ENCODE measurements at regions not wholly inside any gene's neighbourhood (a gene's known extent, or its start where the extent isn't known, plus 50 kb on each side); places are given as distances from the start of the nearest gene placed in this dataset.

DNA sequence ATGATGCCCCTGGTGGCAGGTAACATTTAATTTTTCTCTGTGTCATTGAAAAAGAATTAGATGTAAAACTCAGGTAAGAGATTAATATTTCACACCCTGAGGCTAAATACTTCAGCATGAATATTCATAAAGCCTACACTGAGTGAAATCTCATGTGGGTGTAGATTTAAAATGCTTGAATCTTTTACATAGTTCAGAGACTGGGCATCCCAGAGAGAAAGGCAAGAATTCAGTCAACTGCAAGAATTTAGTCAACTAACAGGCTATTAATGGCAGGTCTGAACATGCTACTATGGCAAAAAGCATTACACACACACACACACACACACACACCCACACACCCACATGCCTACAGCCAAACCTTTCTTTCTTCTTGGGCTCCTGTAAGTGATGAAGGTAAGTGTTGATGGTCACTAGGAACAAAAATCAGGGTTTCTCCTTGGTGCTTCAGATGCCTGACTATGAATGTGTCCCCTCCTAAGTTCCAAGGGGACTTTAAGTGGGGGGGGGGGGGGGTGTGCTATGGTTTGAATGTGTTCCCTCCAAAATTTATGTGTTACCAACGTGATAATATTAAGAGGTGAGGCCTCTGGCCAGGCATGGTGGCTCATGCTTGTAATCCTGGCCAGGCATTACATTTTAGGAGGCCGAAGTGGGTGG is 63.7 kb upstream of the PSMD7 start:
- intact Hi-C loops (cut with micrococcal nuclease), result no loop called here

DNA sequence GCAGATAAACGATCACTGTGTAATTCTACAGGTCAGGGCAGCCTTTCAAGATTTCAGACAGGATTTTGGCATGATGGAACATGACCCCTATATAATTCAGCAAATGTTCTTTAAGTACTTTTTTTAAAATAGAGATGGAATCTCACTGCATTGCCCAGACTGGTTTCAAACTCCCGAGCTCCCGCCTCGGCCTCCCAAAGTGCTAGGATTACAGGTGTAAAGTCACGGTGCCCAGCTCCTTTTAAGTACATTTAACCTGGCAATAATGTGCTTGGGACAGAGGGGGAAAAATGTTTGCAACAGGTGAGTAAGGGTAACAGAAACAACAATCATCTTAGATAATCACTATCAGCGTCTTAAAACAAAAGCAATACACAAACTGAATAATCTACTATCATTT is 66.5 kb upstream of the PSMD7 start:
- intact Hi-C loops (cut with micrococcal nuclease), result no loop called here

DNA sequence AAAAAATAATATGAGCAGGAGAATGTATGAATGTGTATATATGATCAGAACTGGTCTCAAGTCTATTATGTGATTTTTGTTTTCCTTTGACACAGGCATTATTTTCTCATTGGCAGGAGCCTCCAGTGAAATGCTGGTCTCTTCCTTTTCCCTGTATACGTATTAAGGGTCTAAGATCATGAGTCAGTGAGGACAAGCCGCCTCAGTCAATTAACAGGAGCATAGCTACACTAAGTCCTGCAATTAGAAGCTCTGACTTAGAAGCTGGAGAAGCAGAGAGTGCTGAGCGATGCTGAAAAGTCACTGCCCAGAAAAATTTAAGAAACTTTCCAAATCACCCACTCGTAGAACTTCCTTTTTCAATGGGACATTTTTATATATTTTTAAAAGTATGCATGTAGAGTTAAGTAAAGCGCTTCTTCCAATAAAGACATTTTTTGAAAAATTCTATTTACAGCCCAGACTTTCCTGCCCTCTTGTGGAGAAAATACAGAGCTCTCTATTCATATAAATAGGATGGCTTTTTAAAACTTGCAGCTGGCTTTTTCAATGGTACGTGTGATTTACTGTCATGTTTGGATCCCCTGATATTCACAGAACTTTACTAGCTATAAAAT is 70.2 kb upstream of the PSMD7 start:
- intact Hi-C loops (cut with micrococcal nuclease), result no loop called here

DNA sequence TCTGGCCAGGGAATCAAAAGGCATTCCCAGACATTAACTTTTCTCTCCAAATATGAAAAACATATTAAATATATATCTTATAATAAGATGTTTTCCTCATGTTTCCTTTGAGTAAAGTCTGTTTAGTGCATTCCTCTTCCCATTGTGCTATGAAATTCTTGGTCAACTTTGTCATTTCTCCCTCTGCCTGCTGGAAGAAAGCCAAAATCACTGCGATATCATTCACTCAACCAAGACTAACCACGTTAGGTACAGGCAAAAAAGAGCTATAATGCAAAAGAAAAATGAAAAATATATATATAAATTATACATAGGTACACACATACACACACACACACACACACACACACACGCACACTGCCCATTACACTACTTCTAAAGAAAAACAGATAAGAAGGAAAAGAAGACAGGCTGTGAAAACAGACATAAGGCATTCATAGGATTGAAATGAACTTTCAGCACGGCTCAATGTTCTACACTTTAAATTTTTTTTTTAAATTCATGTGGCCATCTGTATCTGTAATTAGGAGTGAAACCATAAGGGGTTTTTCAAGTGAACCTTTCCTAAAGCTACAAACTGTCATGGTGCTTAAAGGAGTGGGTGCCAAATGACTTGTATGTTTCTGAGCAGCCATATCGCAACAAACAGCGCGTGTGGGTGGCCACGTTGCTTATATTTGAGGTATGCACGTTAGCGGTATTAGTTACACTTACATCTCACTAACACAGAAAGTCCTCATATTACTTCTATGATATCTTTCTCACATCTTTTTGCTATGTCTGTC is 71.6 kb upstream of the PSMD7 start:
- intact Hi-C loops (cut with micrococcal nuclease), result no loop called here

DNA sequence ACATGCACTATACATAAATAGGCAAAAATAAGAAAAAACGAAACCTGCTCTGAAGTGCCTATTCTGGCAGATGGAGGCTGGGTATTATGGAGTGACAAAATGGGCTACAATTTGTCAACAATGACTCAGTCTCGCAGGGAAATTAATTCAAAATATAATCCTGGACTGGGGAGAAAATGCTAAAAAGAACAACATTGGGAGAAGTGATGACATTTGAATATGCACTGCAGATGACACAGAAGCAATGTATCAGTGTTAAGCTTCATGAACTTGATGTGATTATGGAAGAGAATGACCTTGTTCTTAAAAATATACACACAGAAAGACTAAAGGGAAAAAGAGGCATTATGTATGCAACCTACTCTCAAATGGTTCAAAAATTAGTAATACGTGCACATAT is 74.8 kb upstream of the PSMD7 start:
- intact Hi-C loops (cut with micrococcal nuclease), result no loop called here

DNA sequence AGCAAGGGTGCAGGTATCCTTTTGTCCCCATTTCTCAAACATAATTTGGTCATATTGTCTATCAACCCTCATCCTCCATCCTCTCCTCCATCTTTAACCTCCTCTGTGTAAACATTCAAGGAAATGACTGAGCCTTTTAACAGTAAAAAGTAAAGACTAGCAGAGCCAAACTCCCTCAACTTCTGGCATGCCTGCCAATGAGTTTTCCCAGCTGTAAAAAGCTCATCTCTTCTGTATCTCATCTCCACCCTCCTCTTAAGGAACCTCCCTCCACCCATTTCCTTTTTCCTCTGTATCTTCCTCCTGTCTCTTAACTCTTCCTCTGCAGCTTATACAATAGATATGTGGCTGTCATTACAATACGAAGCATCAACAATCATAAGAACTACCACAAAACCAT is 76.9 kb upstream of the PSMD7 start:
- intact Hi-C loops (cut with micrococcal nuclease), result no loop called here

DNA sequence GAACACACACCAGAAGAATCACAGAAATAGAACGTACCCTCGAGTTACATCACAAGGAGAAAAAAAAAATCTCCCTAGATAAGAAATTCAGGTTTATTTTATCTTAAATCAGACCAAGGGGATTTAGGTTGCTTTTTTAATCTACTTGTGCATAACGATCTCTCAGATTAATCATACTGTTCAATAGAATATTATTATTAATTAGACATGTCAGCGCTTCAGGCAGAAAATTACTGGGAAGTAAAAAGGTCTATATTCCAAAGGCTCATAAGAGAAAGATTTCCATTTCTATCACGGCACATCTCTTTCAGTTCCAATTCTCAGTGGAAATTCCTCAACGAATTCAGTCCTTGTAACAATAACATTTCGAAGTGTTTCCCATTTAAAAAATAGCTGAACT is 77.7 kb upstream of the PSMD7 start:
- intact Hi-C loops (cut with micrococcal nuclease), result no loop called here

DNA sequence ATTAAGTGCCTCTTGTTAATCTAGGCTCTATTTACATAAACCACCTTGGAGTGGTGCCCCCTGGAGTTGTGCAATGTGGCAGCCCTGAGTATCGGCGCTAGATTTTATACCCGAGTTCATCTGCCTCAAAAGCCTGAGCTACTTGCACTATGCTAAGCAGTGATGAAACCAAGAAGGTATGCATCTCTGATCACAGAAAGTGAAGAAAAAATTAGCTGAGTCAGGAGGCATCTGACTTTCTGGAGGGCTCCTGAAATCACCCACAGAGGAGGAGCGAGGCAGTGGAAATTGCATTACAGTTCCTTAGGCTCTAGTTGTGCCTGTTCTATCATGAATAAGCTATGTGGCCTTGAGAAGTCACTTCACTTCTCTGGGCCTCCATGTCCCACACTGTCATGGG is 80.3 kb upstream of the PSMD7 start:
- intact Hi-C loops (cut with micrococcal nuclease), result no loop called here

DNA sequence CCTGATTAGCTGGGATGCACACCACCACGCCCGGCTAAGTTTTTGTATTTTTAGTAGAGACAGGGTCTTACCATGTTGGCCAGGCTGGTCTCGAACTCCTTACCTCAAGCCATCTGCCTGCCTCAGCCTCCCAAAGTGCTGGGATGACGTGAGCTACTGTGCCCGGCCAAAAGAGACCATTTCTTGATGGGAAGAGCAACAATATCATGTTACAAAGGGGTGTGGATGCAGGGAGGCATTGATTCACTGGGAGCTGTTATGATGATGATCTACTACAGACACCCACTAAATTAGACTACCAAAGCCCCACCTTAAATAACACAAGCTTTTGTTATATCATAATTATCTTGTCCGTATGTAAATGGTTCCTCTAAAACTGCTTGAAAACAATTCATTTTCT is 81.4 kb upstream of the PSMD7 start:
- intact Hi-C loops (cut with micrococcal nuclease), result no loop called here

DNA sequence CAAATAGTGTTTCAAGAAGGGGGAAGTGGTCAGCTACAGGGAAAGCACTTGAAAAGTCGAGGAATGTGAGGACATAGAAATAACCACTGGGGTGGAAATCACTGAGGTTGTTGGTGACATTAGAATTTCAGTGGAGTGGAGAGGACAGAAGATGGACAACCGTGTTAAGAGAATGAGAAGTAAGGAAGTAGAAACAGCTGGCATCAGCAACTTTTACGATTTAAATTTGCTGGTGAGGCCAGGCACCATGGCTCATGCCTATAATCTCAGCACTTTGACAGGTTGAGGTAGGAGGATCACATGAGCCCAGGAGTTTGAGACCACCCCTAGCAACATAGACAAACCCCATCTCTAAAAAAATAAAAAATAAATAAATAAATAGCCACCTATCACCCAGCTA is 83.2 kb upstream of the PSMD7 start:
- intact Hi-C loops (cut with micrococcal nuclease), result no loop called here

DNA sequence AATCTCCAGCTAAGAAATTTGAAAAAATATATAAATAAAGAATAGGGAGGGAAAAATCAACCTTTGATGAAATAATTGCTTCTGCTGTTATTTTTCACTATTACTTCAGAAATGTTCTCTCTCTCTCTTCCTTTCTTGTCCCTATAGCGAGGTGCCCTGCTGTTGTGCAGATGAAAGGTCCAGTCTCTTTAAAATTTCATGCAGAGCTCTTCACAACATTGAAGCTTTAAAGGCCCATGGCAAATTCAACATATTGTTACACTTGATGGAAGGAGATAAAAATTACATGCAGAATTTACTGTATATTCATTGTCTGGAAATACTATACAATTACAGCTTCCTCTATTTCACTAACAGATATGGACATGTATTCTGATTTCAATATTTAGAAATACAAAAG is 86.4 kb upstream of the PSMD7 start:
- intact Hi-C loops (cut with micrococcal nuclease), result no loop called here

DNA sequence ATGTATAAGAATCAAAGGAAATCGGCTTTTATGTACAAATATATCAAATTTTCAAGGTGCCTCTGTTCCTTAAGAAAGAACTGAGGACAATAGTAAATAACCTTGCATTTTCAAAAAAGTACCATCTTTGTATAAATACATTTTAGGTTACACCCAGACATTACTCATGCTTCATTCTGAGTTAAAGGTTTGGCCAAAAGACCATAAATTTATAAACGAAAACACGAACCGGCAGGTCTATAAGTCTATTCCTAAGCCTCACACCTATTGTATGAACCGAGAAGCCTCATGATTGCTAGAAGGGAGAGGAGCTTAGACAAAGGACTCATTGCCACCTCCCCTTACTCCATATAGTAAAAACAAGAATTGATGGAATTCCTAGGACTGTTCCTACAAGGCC is 94.6 kb upstream of the PSMD7 start:
- intact Hi-C loops (cut with micrococcal nuclease), result no loop called here

DNA sequence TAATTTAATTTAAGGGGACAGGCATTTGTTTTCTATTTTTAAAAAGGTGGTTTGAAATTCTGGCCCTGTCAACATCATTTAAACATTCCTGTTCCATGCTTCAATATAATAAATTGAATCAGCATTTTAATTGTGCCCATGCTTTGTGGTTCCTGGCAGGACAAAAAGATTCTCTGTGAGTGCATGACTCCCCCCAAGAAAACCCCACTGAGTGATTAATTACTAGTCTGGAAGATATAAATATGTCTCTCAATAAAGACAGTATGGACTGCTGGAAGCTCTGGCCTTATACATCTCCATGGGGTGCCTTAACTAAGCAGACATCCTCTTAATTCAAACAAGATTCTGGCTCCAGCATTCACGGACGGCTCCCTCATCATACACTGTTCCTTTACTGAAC is 95.0 kb upstream of the PSMD7 start:
- intact Hi-C loops (cut with micrococcal nuclease), result no loop called here

DNA sequence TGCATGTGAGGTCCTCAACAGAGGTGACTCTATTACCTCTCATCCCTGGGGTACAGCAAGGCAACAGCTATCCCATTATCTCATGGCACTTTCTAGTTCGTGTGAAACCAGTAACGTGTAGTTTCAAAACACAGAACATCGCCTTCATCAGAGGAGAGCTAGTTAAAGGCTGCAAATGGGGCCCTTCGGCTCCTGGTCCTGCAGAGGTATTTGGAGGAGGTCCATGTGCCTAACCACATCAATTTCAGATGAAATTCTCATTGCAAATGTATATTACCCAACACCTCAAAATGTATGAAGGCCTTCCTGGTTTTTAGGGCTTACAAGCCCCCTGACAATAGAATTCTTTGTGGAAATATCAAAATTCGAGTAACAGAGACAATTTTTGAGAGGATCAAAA is 95.7 kb upstream of the PSMD7 start:
- intact Hi-C loops (cut with micrococcal nuclease), result no loop called here

DNA sequence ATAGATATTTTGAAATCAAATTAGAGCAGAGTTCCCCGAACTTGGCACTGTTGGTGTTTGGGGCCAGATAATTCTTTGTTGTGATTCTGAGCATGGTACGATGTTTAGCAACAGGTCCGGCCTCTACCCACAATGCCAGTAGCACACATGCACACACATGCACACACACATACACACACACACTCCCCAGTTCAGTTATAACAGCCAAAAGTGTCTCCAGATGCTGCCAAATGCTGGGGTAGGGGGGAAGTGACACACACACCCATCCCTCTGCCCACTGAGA is 96.8 kb upstream of the PSMD7 start:
- intact Hi-C loops (cut with micrococcal nuclease), result no loop called here

DNA sequence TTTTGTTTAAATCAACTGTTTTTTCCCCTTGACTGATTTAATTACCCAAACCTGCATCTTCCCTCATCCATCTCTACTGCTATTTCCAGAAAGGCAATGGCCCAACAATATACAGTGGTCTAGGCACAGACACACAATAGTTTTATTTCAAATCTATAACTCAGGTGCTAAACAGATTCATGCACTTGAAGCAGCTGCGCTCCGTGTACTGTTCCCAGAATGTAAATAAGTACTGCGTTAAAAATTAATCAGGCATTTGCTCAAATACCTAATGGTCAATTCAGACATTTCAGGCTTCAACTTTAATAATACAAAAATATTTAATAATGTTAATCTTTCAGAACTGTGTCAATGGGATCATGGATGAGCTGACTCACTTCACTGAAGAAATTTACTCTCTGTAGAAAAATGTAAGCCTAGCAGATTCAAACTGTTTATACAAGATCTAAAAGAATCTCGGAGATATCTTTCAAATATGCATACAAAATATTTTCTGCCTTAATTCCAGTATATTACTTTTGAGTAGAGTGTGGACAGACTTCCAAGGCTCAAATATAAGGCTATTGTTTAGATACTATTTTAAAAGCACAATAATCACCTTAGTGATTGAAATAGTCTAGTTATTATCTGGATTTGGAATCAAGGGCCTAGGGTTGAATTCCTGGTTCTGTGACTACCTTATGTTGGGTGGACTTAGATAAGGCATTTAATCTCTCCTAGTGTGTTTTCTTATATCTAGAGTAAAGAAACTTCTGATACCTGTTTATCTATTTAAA is 97.4 kb upstream of the PSMD7 start:
- intact Hi-C loops (cut with micrococcal nuclease), result no loop called here

DNA sequence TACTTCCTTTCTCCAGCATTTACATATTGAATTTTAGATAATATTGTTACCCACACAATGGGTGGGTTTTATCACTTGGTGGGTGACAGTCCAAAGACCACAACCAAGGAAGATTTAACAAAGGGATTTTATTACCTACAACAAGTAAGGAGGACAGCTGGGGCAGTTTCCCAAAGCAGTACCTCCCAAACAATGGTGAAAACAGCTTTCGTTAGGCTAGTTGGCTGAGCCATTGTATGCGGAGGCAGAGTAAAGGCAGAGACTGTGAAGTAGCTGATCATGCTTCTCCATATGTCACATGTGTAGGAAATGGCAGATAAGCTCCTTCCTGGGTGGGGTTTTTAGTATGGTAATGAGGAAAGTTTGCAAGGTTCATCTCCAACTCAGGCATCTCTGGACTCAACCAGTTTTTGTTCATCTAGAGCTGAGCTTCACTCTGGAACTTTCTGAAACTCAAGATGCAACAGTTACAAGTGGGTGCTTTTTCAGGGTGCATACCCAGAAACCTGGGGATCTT is 104.3 kb upstream of the PSMD7 start:
- intact Hi-C loops (cut with micrococcal nuclease), result no loop called here

DNA sequence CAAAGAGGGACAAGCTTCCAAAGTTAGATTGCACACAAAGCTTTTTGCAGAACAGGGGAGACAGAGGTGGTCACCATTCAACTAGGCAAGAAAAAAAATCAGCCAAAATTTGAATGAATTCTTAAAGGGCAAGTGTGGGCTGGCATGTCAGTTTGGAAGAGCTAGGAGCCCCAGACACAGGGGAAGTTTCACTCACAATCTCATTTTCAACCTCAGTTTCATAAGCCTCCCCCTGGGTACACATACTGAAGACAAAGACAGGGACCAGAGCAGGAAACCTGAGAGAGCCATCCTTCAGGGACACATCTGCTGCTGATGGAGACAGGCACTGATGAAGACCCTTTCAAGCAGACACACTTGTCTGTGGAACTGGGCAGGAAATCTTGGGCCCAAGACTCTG is 106.3 kb upstream of the PSMD7 start:
- intact Hi-C loops (cut with micrococcal nuclease), result no loop called here

DNA sequence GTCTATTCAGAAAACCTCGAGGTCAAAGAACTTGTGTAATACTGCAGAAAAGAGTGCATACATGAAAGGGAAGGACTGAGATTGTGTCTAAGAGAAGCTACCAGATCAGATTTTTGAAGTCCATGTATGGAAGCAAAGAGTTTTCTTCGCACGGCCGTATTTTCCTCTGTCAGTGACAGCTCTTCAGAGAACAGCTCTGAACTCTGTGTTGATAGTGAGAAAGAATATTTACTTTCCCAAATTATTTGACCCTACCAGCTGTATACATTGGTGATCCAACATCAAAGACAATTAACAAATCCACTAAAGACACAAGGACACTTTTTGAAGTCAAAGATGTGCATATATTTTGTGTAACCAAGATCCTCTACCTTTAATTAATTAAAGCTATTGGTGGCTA is 107.8 kb upstream of the PSMD7 start:
- intact Hi-C loops (cut with micrococcal nuclease), result no loop called here

DNA sequence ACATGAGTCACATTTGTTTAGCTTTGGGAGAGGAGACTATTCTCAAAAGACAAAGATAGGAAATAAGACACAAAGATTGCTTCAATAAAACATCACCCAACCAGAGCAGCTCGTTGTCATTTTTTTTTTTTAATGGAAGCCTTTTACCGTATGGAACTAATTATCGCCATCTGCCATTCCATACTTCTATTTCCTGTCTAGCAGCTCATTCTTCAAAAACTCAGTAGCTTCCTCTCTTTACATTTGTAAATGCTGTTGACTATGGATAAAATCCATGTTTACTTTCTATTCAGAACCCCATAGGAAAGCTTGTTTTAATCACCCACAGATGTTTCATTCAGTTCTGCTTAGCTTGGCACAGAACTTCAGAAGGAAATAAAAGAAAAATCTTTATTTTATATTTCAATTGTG is 110.0 kb upstream of the PSMD7 start:
- intact Hi-C loops (cut with micrococcal nuclease), result no loop called here

DNA sequence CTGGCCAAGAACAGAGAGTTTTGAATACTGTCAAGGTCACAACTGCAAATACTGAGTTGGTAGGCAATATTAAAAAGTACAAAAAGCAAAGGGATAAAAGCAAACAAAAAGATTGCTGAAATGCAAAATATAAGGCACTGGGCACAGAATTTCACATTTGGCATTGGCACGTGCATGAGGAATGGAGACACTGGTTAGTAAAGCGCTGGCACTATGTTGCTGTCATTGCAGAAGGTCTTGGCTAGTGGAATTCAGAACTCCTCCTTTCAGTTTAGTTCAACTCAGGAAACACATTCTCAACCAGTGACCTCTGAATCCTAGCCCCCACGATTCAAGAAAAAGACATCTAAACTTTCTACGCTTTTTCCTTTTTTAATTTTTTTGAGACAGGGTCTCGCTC is 111.8 kb upstream of the PSMD7 start:
- intact Hi-C loops (cut with micrococcal nuclease), result no loop called here
